ENCODE measurements at regions not wholly inside any gene's neighbourhood (a gene's known extent, or its start where the extent isn't known, plus 50 kb on each side); places are given as distances from the start of the nearest gene placed in this dataset.
A peak's percentile ranks its signal among the peaks of the same experiment; 100 is the strongest.

DNA sequence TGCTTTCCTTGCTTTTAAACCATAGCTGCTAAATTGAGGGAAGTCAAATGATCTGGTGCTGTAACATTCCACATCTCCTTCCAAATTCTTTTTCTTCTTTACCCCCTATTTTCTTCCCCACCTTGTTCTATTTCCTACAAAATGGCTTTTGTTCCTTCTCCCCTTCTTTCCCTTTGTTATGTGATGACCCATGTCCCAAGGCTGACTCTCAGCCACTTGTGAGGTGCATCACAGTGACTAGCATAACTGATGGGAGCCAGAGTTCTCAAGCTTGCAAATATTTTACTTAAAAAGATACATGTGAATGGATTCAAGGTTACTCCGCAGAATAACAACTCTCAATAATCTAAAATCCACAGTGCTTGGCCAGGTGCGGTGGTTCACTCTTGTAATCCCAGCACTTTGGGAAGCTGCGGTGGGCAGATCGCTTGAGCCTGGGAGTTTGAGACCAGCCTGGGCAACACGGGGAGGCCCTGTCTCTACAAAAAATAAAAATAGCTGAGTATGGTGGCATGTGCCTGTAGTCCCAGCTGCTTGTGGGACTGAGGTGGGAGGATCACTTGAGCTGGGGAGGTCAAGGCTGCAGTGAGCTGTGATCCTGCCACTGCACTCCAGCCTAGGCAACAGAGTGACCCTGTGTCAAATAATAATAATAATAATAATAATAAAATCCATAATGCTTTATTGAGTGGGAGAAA is 100.1 kb upstream of the CERS6 start:
- TF ChIP-seq, protein P1, sequence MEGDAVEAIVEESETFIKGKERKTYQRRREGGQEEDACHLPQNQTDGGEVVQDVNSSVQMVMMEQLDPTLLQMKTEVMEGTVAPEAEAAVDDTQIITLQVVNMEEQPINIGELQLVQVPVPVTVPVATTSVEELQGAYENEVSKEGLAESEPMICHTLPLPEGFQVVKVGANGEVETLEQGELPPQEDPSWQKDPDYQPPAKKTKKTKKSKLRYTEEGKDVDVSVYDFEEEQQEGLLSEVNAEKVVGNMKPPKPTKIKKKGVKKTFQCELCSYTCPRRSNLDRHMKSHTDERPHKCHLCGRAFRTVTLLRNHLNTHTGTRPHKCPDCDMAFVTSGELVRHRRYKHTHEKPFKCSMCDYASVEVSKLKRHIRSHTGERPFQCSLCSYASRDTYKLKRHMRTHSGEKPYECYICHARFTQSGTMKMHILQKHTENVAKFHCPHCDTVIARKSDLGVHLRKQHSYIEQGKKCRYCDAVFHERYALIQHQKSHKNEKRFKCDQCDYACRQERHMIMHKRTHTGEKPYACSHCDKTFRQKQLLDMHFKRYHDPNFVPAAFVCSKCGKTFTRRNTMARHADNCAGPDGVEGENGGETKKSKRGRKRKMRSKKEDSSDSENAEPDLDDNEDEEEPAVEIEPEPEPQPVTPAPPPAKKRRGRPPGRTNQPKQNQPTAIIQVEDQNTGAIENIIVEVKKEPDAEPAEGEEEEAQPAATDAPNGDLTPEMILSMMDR (IDR thresholded peaks at IDR 0.05): no peak
- intact Hi-C loops (cut with DNase I): no loop called here
- no peak overlapping the region for H3K27ac ChIP-seq
- no peaks in the 10 kb centered on the region for H3K36me3 ChIP-seq
- H3K4me3 ChIP-seq: no peak overlapping the region
- DNase-seq: no peak
- H3K9me3 ChIP-seq: peaks cover 4% of the 10 kb centered on the region
- H3K4me1 ChIP-seq: no peaks in the 10 kb centered on the region
- no peaks in the 10 kb centered on the region for H3K27me3 ChIP-seq (ENCODE audit: low read depth)
- no peak for ATAC-seq

DNA sequence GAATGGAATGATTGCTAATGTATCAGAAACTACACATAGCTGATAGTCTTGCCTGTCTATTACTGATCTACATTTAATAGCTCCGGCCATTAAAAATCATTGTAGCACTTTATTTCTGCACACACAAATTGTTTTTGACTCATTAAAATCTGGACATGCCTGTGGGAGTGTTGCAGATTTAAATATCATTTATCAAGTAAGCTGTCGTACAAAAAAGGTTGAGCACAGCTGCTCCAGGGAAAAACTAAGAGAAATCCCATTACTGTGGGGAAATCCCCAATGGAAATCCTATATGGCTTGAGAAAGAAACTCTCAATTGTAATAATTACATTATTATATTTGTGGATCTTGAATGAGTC is 99.6 kb upstream of the CERS6 start:
- TF ChIP-seq, protein P1 (IDR thresholded peaks at IDR 0.05): no peak
- DNase-seq (no peak), ATAC-seq (no peak)
- H3K27ac ChIP-seq: no peak overlapping the region
- peaks cover 4% of the 10 kb centered on the region for H3K9me3 ChIP-seq
- intact Hi-C loops (cut with DNase I): no loop called here
- H3K27me3 ChIP-seq (ENCODE audit: low read depth): no peaks in the 10 kb centered on the region
- no peaks in the 10 kb centered on the region for H3K36me3 ChIP-seq
- H3K4me1 ChIP-seq: no peaks in the 10 kb centered on the region
- H3K4me3 ChIP-seq: no peak overlapping the region

DNA sequence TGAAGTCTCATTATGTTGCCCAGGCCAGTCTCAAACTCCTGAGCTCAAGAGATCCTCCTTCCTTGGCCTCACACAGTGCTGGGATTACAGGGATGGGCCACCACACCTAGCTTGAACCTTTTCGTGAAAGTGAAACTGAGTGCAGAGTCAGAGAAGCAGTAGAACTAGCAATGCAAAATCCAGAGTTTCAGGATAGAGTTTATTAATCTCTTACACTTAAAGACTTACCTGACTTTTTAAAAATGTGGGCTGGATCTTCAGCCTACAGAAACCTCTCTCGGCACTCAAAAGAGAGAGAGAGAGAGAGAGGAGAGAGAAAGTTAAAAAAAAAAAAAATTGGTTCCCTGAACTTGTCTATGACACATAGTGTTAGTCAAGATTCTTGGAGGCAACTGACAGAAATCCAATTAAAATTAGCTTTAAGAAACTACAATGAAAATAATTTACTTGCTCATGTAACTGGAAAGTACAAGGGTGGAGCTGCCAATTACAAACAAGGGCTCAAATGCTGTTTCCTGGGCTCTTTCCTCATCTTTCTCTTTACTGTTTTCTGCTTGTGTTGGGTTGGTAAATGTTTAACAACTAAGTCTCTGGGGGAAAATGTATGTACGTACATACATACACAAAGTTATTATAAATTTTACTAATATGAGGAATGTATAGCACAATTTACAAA is 98.1 kb upstream of the CERS6 start:
- TF ChIP-seq, protein P1 (IDR thresholded peaks at IDR 0.05): no peak
- no peak overlapping the region for H3K4me3 ChIP-seq
- H3K36me3 ChIP-seq: no peaks in the 10 kb centered on the region
- H3K27ac ChIP-seq: no peak overlapping the region
- no peaks in the 10 kb centered on the region for H3K27me3 ChIP-seq (ENCODE audit: low read depth)
- H3K4me1 ChIP-seq: no peaks in the 10 kb centered on the region
- H3K9me3 ChIP-seq: peaks cover 4% of the 10 kb centered on the region
- DNase-seq (no peak), ATAC-seq (no peak)
- intact Hi-C loops (cut with DNase I): no loop called here

DNA sequence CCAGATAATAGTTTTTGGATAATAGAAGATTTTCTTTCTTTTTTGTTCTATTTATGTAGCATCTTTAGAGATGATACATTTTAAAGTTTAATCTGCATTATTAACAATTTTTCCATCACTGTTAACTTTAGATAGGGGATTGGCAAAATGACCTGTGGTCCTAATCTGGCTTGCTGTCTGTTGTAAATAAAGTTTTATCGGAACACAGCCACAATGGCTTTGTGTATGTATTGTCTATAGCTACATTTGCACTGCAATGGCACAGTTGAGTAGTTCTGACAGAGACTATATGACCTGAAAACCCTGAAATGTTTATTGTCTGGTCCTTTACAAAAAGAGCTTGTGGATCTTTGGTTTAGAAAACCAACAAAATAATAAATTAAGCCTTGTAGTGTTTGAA is 97.0 kb upstream of the CERS6 start:
- no peak overlapping the region for H3K27ac ChIP-seq
- H3K4me1 ChIP-seq: no peaks in the 10 kb centered on the region
- H3K36me3 ChIP-seq: no peaks in the 10 kb centered on the region
- H3K9me3 ChIP-seq: no peaks in the 10 kb centered on the region
- no peak for ATAC-seq
- intact Hi-C loops (cut with DNase I): no loop called here
- TF ChIP-seq, protein P1 (IDR thresholded peaks at IDR 0.05): no peak
- H3K4me3 ChIP-seq: no peak overlapping the region
- no peaks in the 10 kb centered on the region for H3K27me3 ChIP-seq (ENCODE audit: low read depth)
- DNase-seq: no peak

DNA sequence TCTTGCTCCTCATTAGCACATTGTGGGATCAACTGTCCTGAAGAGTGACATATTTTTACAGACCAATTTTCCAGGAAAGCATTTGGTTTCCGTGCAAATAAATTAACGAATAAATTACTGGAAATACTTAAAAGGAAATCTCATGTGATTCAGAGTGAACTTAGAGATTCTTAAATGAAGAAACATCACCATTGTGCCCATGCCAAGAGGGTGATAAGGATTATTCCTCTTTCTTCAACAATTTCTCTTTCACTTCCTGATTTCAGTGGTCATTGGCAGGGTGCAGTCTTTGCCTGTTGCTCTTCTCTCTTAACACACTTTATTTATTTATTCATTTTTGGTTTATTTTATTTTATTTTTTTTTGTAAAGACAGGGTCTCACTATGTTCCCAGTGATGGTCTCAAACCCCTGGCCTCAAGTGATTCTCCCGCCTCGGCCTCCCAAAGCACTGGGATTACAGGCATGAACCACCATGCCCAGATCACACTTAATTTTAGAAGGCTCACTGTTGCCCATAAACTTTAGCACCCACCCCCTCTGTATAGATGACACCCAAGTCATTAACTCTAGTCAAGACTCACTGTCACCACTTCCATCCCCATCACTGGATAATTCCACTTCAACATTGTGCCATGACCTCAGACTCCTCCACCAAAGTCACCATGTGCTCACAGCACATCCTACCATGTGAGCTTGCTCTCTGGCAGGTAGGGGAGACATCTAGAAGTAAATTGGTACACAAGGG is 92.6 kb upstream of the CERS6 start:
- no peaks in the 10 kb centered on the region for H3K4me1 ChIP-seq
- ATAC-seq (peak in 1 of 2 donors; percentile 45), DNase-seq (no peak)
- TF ChIP-seq, protein P1 (IDR thresholded peaks at IDR 0.05): no peak
- no peaks in the 10 kb centered on the region for H3K27me3 ChIP-seq (ENCODE audit: low read depth)
- intact Hi-C loops (cut with DNase I): no loop called here
- no peak overlapping the region for H3K27ac ChIP-seq
- H3K36me3 ChIP-seq: no peaks in the 10 kb centered on the region
- H3K4me3 ChIP-seq: no peak overlapping the region
- no peaks in the 10 kb centered on the region for H3K9me3 ChIP-seq
